SJCRH30 (cell line): ENCODE measurements at regions not wholly inside any gene's neighbourhood (a gene's known extent, or its start where the extent isn't known, plus 50 kb on each side); places are given as distances from the start of the nearest gene placed in this dataset.

ENCODE experiments used
- DNase-seq, 2 experiments: peaks; one replicate each; pipeline ENCODE4 v3.0.0-alpha.2; 2015 to 2020
- H3K27ac ChIP-seq: fragments of 250-450 bp; sonication (Bioruptor Pico); 2 replicates; pipeline ENCODE4 v1.5.1; 2020; ENCODE audit warnings: mild to moderate bottlenecking, moderate library complexity
- H3K27me3 ChIP-seq: fragments of 250-450 bp; sonication (Bioruptor Pico); 2 replicates; pipeline ENCODE4 v1.5.1; 2020; ENCODE audit warnings: mild to moderate bottlenecking, moderate library complexity
- H3K36me3 ChIP-seq: fragments of 250-450 bp; sonication (Bioruptor Pico); 2 replicates; pipeline ENCODE4 v1.5.1; 2020; ENCODE audit warnings: mild to moderate bottlenecking, moderate library complexity
- H3K4me1 ChIP-seq: fragments of 250-450 bp; sonication (Bioruptor Pico); 2 replicates; pipeline ENCODE4 v1.5.1; 2020; ENCODE audit warnings: mild to moderate bottlenecking, moderate library complexity
- H3K4me3 ChIP-seq: fragments of 250-450 bp; sonication (Bioruptor Pico); 2 replicates; pipeline ENCODE4 v1.5.1; 2020; ENCODE audit warnings: mild to moderate bottlenecking, moderate library complexity
- H3K9me3 ChIP-seq: fragments of 250-450 bp; sonication (Bioruptor Pico); replicated peaks from 2 replicates; pipeline ENCODE4 v1.5.1; 2020; ENCODE audit warnings: mild to moderate bottlenecking, moderate library complexity

- H3K9me3 ChIP-seq: no peaks in the 10 kb centered on the region
- H3K27ac ChIP-seq: no peak overlapping the region
- no peaks in the 10 kb centered on the region for H3K36me3 ChIP-seq
- H3K4me3 ChIP-seq: no peak overlapping the region
- H3K4me1 ChIP-seq: no peaks in the 10 kb centered on the region
- DNase-seq: peak in 1 of 2 experiments; percentile 7
- no peaks in the 10 kb centered on the region for H3K27me3 ChIP-seq
These were observed 100.5 kb upstream of the TPK1 start for GRCh38 chr7:144936314-144936713.

DNA sequence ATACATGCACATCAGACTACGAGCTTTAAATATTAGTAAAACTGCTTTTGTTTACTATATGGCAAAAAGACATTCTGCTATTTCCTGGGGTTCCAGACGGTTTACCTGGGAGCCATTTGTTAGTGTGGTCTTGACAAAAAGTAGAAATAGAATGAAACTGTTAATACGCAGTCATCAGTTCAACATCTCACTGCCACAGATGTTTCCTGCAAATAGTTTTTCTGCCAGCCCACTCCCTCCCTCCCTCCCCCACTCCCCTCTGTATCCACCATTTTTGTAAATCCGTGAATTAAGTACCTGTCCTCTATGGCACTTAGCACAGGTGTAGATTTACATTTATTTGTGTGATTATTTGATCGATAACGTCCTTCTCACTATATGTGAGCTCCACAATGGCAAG, 74.6 kb upstream of the TPK1 start:
- no peak for DNase-seq
- no peak overlapping the region for H3K4me3 ChIP-seq
- H3K9me3 ChIP-seq: no peaks in the 10 kb centered on the region
- no peaks in the 10 kb centered on the region for H3K36me3 ChIP-seq
- no peak overlapping the region for H3K27ac ChIP-seq
- H3K27me3 ChIP-seq: peaks cover 4% of the 10 kb centered on the region; the same call in 1 of the 2 replicates
- no peaks in the 10 kb centered on the region for H3K4me1 ChIP-seq

GRCh38 chr7:144908943-144909556, 73.2 kb upstream of the TPK1 start:
- Histone ChIP-seq H3K27me3 (peaks cover 4% of the 10 kb centered on the region; the same call in 1 of the 2 replicates), H3K4me1 (no peaks in the 10 kb centered on the region), H3K4me3 (no peak overlapping the region), H3K27ac (no peak overlapping the region), H3K9me3 (no peaks in the 10 kb centered on the region), H3K36me3 (no peaks in the 10 kb centered on the region)
- DNase-seq: no peak

DNA sequence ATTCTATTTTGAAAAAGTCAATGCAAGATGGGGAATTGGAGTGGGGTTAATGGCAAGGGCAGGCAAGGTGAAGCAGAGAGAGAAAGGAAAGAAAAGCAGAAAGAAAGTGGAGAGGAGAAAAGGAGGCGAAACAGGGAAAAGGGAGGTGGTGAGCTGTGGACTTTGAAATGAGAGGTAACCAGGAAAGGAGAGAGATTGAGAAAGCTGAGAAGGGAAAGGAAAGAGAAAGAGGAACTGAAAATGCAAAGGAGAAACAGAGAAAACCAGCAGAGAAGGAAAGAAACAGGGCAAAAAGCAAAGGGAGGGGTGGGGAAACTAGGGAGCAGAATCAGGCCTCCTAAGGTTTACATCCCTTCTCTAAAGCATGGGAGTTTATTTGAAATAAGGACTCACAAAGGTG, 72.5 kb upstream of the TPK1 start:
- Histone ChIP-seq H3K27me3 (peaks cover 4% of the 10 kb centered on the region; the same call in 1 of the 2 replicates), H3K27ac (no peak overlapping the region), H3K36me3 (no peaks in the 10 kb centered on the region), H3K4me1 (no peaks in the 10 kb centered on the region), H3K9me3 (no peaks in the 10 kb centered on the region), H3K4me3 (no peak overlapping the region)
- no peak for DNase-seq

GRCh38 chr7:144907577-144907976, 71.7 kb upstream of the TPK1 start:
- DNase-seq: no peak
- no peaks in the 10 kb centered on the region for H3K36me3 ChIP-seq
- no peaks in the 10 kb centered on the region for H3K4me1 ChIP-seq
- H3K9me3 ChIP-seq: no peaks in the 10 kb centered on the region
- H3K4me3 ChIP-seq: no peak overlapping the region
- peaks cover 4% of the 10 kb centered on the region; the same call in 1 of the 2 replicates for H3K27me3 ChIP-seq
- no peak overlapping the region for H3K27ac ChIP-seq

DNA sequence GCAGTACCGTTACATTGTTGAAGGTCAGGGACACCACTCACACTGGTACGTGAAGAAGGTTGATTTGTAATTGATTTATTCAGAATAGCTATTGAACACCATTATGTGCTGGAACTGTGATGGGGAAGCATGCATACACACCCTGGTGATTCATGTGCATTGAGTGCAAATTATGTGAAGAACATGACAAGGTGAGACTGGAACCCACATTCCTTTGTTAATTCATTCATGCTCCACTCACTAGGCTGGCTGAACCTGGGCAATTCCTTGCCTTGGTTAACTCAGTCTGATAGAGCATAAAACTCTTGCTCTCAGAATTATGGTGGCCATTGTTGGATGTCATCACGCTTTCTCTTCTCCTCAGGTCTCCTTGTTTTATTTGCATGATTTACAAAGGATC, 67.3 kb upstream of the TPK1 start:
- H3K27me3 ChIP-seq: peaks cover 4% of the 10 kb centered on the region; the same call in 1 of the 2 replicates
- no peaks in the 10 kb centered on the region for H3K4me1 ChIP-seq
- no peak overlapping the region for H3K4me3 ChIP-seq
- no peaks in the 10 kb centered on the region for H3K36me3 ChIP-seq
- H3K27ac ChIP-seq: no peak overlapping the region
- no peak for DNase-seq
- no peaks in the 10 kb centered on the region for H3K9me3 ChIP-seq

- DNase-seq: no peak
- Histone ChIP-seq H3K36me3 (no peaks in the 10 kb centered on the region), H3K9me3 (no peaks in the 10 kb centered on the region), H3K27me3 (no peaks in the 10 kb centered on the region; the same call in 1 of the 2 replicates), H3K27ac (no peak overlapping the region), H3K4me3 (no peak overlapping the region), H3K4me1 (no peaks in the 10 kb centered on the region)
These were observed 56.9 kb upstream of the TPK1 start for GRCh38 chr7:144892761-144893160.
